Stimulated activated CD8-positive, alpha-beta memory T cell treated with anti-CD3 and anti-CD28 coated beads, Interleukin-12 subunit alpha, Interleukin-12 subunit beta, amount 100 ng/mL, for 4 hours (primary cell): ENCODE measurements at regions not wholly inside any gene's neighbourhood (a gene's known extent, or its start where the extent isn't known, plus 50 kb on each side); places are given as distances from the start of the nearest gene placed in this dataset.

Experiments
- DNase-seq: peaks from one replicate; pipeline ENCODE4 v3.0.0-alpha.2; 2020; ENCODE audit warnings: low read depth

GRCh38 chr9:99699396-99699795, 122.3 kb upstream of the NR4A3 start:
- DNase-seq = no peak

GRCh38 chr9:99712214-99712613, 109.5 kb upstream of the NR4A3 start:
- DNase-seq = no peak

- no peak for DNase-seq
These were observed 107.8 kb upstream of the NR4A3 start for GRCh38 chr9:99713838-99714306.

DNA sequence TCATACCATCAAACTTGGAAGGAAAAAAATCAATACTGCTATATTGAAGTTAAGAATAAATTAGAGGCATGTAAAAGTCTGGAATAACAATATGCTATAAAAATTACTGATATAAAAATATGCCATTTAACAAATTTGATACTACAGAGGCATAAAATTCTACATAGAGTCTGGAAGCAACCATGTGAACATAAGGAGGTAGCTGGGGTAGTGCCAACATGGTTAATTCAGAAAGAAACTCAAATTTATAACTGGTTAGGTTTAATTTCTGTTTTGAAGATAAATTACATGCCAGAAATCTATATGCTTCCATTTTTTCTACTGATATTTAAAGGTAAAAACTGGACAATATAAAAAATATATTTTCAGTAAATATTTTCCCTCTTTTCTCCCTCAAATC, 103.1 kb upstream of the NR4A3 start:
- no peak for DNase-seq

- DNase-seq = no peak
These were observed 101.1 kb upstream of the NR4A3 start for GRCh38 chr9:99720455-99721050.

DNA sequence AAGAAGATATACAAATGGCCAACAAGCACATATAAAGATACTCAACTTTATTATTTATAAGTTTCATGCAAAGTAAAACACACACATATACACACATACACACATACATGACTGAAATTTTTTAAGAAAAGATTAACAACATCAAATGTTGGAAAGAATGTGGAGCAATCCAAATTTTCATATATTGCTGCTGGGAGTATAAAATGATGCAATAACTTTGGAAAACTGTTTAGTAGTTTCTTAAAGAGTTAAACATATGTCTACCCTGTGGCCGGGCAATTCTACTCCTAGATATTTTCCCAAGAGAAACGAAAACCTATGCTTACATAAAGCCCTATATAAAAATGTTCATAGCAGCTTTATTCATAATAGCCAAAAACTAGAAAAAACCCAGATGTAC, 99.8 kb upstream of the NR4A3 start:
- no peak for DNase-seq

DNA sequence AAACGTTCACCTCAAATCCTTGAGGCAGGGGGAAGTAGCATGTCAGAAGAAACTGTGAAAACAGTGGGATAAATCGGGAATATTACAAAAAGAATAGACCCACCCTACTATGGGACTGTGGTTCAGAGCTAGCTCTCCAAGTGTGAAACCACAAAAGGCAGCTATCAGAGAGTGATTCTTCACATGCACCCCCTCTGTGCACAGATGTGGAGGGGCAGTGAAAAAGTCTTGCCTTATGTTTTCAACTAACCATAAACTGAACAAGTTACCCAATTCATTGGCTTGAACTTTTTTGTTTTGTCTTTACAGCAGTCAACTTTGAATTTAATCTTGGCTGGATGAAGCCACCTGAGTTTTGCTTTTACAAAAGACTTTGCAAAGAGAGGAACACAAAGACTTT, 98.8 kb upstream of the NR4A3 start:
- DNase-seq = no peak

GRCh38 chr9:99724640-99725039, 97.0 kb upstream of the NR4A3 start:
- DNase-seq = no peak

- no peak for DNase-seq
These were observed 95.8 kb upstream of the NR4A3 start for GRCh38 chr9:99725852-99726251.

GRCh38 chr9:99726758-99727157, 94.9 kb upstream of the NR4A3 start:
- DNase-seq = no peak

DNA sequence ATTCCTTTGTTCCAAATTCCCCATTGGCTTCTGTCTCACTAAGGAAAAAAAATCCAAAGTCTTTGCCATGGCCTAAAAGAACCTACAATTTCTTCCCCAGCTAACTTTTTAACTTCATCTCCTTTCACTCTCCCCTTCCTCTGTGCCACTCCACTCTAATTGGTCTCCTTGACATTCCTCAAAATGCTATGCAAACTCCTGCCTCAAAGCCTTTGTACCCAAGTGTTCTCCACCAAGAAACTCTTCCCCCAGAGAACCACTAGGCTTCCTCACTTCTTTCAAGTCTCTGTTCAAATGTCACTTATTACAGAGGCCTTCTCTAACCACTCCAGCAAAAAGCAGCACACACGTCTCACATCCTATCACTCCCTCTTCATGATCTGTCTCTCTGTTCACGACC, 91.6 kb upstream of the NR4A3 start:
- DNase-seq = no peak

GRCh38 chr9:99731950-99732349, 89.7 kb upstream of the NR4A3 start:
- no peak for DNase-seq

- DNase-seq = no peak
These were observed 89.0 kb upstream of the NR4A3 start for GRCh38 chr9:99732715-99733114.

GRCh38 chr9:99735041-99735440, 86.6 kb upstream of the NR4A3 start:
- DNase-seq = no peak

DNA sequence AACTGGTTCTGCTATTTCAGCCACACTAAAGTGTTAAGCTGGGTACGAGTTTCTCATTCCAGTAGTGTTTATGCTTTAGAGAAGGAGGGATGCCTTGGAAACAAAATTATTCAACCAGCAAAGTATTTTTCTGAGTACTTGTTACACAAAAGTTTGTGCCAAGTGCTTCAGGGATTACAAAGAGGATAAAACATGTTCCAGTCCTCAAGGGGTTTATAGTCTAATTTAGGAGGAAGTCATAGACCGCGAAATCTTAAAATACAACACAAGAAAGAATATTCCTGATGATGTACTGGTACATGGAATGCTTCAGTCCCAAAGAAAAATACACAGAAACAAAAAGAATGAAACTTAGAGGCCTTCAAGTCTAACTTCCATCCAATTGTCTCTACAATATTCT, 85.4 kb upstream of the NR4A3 start:
- no peak for DNase-seq

DNA sequence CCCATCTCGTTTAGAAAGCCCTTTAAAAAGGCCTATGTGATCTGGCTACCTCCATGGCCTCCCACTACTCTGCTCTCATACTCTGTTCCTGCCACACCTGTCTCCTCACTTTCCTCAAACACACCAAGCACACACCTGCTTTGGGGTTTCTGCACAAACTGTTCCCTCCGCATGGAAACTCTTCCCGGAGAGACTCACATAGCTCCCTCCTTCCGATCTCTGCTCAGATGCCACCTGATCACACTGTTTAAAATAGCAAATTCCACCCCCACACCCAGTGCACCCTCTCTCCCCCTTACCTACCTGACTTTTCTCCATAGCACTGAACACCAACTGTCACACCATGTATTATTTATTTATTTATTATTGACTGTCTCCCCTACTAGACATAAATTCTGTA, 84.0 kb upstream of the NR4A3 start:
- no peak for DNase-seq

DNA sequence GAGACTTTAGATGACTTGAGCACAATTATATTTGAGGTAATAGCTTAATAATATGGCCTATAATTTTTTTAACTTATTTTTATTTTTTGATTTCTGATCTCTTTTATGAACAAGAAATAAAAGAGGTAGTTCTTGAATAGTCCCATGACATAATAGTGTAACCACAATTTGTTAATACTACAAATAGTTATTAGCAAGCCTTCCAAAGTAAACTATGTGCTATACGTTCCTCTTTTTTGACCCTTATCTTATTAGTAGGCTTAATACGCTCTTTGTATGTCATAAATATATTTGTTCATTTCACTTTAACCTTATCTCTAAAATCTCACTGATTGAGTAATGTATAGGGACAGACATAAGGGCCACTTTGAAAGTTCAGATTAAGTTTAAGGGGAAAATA, 78.7 kb upstream of the NR4A3 start:
- no peak for DNase-seq

DNA sequence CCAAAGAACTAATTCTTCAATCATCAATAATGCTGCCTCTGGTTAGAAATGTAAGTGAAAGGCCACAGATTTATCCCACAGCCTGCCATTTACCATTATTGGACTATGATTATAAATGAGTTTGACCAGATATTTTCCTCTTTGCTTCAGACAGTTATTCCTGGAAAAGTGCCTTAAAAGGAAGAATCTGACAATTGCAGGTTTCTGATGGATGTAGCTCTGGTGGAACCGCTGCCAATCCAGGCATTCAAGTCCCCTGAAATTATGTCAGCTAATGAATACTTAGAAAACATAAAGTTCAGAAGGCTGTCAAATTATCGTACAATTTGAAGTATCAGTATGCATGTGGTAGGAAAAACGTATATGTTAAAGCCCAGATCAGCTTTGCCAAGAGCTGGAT, 78.2 kb upstream of the NR4A3 start:
- DNase-seq = no peak

DNA sequence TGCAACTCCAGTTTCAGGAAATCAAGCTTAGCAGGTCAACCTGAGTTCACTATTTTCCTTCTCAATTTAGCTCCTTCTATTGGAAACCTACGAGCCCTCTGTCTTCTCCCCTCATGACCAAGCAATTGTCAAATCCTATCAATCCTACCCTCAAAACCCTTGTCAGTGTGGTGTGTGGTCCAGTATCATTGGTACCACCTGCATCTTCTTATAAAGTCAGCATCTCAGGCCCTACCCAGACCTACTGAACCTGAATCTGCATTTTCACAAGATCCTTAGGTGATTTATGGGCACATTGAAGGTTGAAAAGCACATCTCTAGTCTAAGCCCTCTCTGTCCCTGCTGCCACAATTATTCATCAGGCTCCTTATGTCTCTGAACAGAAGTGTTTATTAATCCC, 77.6 kb upstream of the NR4A3 start:
- DNase-seq = no peak

DNA sequence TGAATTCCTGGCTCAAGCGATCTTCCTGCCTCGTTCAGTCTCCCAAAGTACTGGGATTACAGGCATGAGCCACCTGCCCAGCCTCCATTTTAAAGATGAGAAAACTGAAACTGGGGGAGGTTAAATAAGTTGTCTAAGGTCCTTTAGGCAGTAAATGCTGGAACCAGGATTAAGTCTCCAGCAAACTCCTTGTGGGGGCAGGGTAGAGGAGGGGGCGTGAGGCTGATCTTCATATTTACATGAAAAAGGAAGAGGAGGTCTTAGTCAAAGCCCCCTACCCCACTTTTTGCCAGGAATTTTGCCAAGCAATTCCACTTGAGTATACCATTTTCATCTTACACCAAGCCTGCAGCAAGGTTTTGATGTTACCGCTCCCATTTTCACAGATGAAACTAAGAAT, 76.6 kb upstream of the NR4A3 start:
- DNase-seq = no peak

- no peak for DNase-seq
These were observed 75.3 kb upstream of the NR4A3 start for GRCh38 chr9:99746406-99746805.

- DNase-seq = no peak
These were observed 73.4 kb upstream of the NR4A3 start for GRCh38 chr9:99748266-99748665.

DNA sequence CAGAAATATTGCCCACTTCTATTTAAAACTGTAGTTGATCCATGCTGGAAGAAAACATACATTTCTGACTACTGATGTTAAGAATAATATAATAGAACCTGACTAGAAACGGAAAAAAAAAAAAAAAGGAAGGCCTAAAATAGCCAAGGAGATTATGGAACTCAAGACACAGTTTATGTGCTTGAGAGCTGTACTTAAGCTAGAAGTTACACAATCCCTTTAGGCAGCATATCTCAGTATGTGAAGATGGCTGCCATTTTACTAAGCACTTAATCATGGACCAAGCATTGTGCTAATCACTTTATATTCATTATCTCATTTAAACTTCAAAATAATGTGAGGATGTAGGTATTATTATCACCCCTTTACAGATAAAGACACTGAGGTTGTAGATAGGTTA, 73.0 kb upstream of the NR4A3 start:
- DNase-seq = no peak

DNA sequence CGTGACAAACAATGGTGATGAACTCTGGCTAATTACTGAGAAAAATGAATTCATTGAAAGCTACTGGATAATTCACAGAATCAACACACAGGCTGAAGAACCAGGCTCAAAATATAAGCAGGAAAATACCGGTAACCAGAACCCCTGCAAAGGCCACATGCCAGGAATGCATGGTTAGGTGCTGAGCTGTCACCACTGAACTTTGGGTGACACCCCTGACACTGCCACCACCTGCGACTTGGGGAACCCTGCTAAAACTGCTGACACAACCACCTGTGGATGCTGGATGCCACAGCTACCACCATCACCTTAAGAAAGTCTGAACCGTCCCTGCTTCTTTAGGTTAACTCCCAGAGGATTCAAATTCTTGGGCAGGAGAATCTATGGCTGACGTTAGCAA, 72.0 kb upstream of the NR4A3 start:
- DNase-seq = no peak

- no peak for DNase-seq
These were observed 71.2 kb upstream of the NR4A3 start for GRCh38 chr9:99750526-99750925.
